Loucy (cell line): ENCODE measurements at regions not wholly inside any gene's neighbourhood (a gene's known extent, or its start where the extent isn't known, plus 50 kb on each side); places are given as distances from the start of the nearest gene placed in this dataset.

Experiments used
- CTCF ChIP-seq: fragments of 200-600 bp; sonication (generic); conservative IDR thresholded peaks from 2 replicates; pipeline ENCODE4 v1.5.1; 2014; ENCODE audit warnings: mild to moderate bottlenecking, antibody characterized with exemption, low read length
- EZH2phosphoT487 ChIP-seq: fragments of 200-600 bp; IDR thresholded peaks from 2 replicates; pipeline ENCODE4 v1.6.1; 2018; ENCODE audit warnings: antibody characterized with exemption, mild to moderate bottlenecking, moderate library complexity, borderline replicate concordance

DNA sequence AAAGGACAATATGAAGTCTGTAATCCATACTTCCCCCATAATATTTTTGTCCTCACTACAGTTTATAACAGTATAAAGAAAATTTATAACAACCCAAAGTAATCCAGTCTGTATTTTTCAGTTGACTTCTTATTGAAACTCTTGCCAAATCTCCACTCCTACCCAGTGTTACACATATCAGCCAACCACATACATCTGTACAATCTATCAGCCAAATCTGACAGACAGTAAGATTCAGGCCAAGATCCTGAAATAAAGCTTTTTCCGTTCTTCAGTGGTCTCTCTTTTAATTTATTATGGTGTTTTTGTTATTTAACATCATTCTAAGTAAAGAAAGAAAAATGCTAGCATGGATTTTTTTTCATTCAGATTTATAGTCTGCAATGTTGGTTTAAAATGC, 2370.9 kb upstream of the RAG2 start:
- TF ChIP-seq CTCF (no peak), EZH2phosphoT487 (no peak)
